Left lung (tissue), 4 donors: ENCODE measurements at regions not wholly inside any gene's neighbourhood (a gene's known extent, or its start where the extent isn't known, plus 50 kb on each side); places are given as distances from the start of the nearest gene placed in this dataset.
A peak's percentile ranks its signal among the peaks of the same experiment; 100 is the strongest.

ENCODE experiments used
- ATAC-seq: fragments of 200-7000 bp; cut with Tn5 transposase; one replicate; pipeline ENCODE4 v1.9.1; 2020; ENCODE audit warnings: moderate library complexity
- DNase-seq, 4 donors: peaks; one replicate each; pipeline ENCODE4 v3.0.0-alpha.2; 2013 to 2020
- H3K27ac ChIP-seq, 2 donors: fragments of 200-600 bp; sonication (generic) in 1 of 2; one replicate each; pipeline versions ENCODE4 v1.5.0 to v1.8.0; 2020 to 2021
- H3K27me3 ChIP-seq, 2 donors: fragments of 200-600 bp; sonication (generic) in 1 of 2; one replicate each; pipeline versions ENCODE4 v1.5.0 to v1.8.0; 2020 to 2021
- H3K36me3 ChIP-seq, 2 donors: fragments of 200-600 bp; sonication (generic) in 1 of 2; one replicate each; pipeline versions ENCODE4 v1.5.0 to v1.8.0; 2020 to 2021
- H3K4me1 ChIP-seq, 2 donors: fragments of 200-600 bp; one replicate each; pipeline ENCODE4 v1.8.0; 2021
- H3K4me3 ChIP-seq, 2 donors: fragments of 200-600 bp; sonication (generic) in 1 of 2; one replicate each; pipeline versions ENCODE4 v1.5.0 to v1.8.0; 2020 to 2021; ENCODE audit warnings: mild to moderate bottlenecking in 1 of 2
- H3K9me3 ChIP-seq, 2 donors: fragments of 200-600 bp; sonication (generic) in 1 of 2; one replicate each; pipeline versions ENCODE4 v1.5.0 to v1.8.0; 2020 to 2021
- intact Hi-C, 2 donors: fragments of 100-400 bp; cut with DNase I; formaldehyde crosslinking; loops; one replicate each; pipeline versions ENCODE4 v1.11.2 to v1.14.2; 2022
- TF ChIP-seq, protein P1 (sequence below), 2 donors: fragments of 200-600 bp; sonication (generic) in 1 of 2; IDR thresholded peaks; one replicate each; pipeline versions ENCODE4 v1.5.0 to v1.8.0; 2021; ENCODE audit warnings: antibody characterized with exemption in 2 of 2
- donor health status: DM: no; HTN: yes; CAD: no.
- donor health status: DM: no; HTN: no; CAD: no.

GRCh38 chr4:119684463-119684862 is 55.9 kb upstream of the PDE5A start:
- TF ChIP-seq, protein P1, sequence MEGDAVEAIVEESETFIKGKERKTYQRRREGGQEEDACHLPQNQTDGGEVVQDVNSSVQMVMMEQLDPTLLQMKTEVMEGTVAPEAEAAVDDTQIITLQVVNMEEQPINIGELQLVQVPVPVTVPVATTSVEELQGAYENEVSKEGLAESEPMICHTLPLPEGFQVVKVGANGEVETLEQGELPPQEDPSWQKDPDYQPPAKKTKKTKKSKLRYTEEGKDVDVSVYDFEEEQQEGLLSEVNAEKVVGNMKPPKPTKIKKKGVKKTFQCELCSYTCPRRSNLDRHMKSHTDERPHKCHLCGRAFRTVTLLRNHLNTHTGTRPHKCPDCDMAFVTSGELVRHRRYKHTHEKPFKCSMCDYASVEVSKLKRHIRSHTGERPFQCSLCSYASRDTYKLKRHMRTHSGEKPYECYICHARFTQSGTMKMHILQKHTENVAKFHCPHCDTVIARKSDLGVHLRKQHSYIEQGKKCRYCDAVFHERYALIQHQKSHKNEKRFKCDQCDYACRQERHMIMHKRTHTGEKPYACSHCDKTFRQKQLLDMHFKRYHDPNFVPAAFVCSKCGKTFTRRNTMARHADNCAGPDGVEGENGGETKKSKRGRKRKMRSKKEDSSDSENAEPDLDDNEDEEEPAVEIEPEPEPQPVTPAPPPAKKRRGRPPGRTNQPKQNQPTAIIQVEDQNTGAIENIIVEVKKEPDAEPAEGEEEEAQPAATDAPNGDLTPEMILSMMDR (IDR thresholded peaks at IDR 0.05) = no peak
- no peak overlapping the region for H3K27ac ChIP-seq
- DNase-seq = no peak
- no peaks in the 10 kb centered on the region for H3K27me3 ChIP-seq
- ATAC-seq = peak; percentile 39
- no peaks in the 10 kb centered on the region for H3K36me3 ChIP-seq
- H3K9me3 ChIP-seq = no peaks in the 10 kb centered on the region
- H3K4me1 ChIP-seq = peaks cover 4 to 6% of the 10 kb centered on the region in 2 donors
- no peak overlapping the region for H3K4me3 ChIP-seq
- intact Hi-C loops = no loop called here

GRCh38 chr4:119683518-119683917 is 54.9 kb upstream of the PDE5A start:
- intact Hi-C loops = no loop called here
- ATAC-seq (peak; percentile 91), DNase-seq (peak in 2 of 4 donors; percentile 65 to 68)
- TF ChIP-seq, protein P1 (IDR thresholded peaks at IDR 0.05) = no peak
- Histone ChIP-seq H3K4me1 (peaks cover 4 to 6% of the 10 kb centered on the region in 2 donors), H3K4me3 (no peak overlapping the region), H3K36me3 (no peaks in the 10 kb centered on the region), H3K27ac (no peak overlapping the region), H3K9me3 (no peaks in the 10 kb centered on the region), H3K27me3 (no peaks in the 10 kb centered on the region)

DNA sequence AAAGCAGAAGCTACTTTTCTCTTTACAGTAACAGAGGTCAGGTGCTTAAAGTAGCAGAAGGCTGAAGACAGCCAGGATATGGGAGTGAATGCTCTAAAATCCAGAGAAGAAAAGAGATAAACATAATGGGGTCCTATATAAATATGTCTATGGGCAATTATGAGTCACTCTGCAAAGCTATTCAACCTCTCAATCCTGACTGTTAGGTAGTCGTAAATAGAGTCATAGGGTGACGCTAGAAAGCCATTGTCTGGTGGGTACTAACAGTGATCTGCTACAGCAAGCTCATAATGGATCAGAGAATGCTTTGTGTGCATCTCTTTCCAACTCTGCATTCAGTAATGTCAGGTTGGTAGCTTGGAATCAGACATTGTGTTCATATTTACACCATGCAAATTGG is 53.5 kb upstream of the PDE5A start:
- H3K27ac ChIP-seq = no peak overlapping the region
- H3K4me3 ChIP-seq = no peak overlapping the region
- no peaks in the 10 kb centered on the region for H3K9me3 ChIP-seq
- H3K36me3 ChIP-seq = no peaks in the 10 kb centered on the region
- intact Hi-C loops = no loop called here
- ATAC-seq (no peak), DNase-seq (no peak)
- TF ChIP-seq, protein P1 (IDR thresholded peaks at IDR 0.05) = no peak
- H3K27me3 ChIP-seq = no peaks in the 10 kb centered on the region
- peaks cover 4 to 6% of the 10 kb centered on the region in 2 donors for H3K4me1 ChIP-seq

- no peak for DNase-seq
- peak; percentile 9 for ATAC-seq
- H3K9me3 ChIP-seq = no peaks in the 10 kb centered on the region
- H3K27ac ChIP-seq = no peak overlapping the region
- TF ChIP-seq, protein P1 (IDR thresholded peaks at IDR 0.05) = no peak
- H3K4me1 ChIP-seq = peaks cover 4 to 6% of the 10 kb centered on the region in 2 donors
- no peaks in the 10 kb centered on the region for H3K27me3 ChIP-seq
- intact Hi-C loops = no loop called here
- no peaks in the 10 kb centered on the region for H3K36me3 ChIP-seq
- no peak overlapping the region for H3K4me3 ChIP-seq
These were observed 50.6 kb upstream of the PDE5A start for GRCh38 chr4:119679251-119679650.

GRCh38 chr4:119678761-119679160 is 50.2 kb upstream of the PDE5A start:
- no peaks in the 10 kb centered on the region for H3K36me3 ChIP-seq
- H3K9me3 ChIP-seq = no peaks in the 10 kb centered on the region
- no peaks in the 10 kb centered on the region for H3K27me3 ChIP-seq
- ATAC-seq = no peak
- no peak for DNase-seq
- H3K27ac ChIP-seq = no peak overlapping the region
- peaks cover 4 to 6% of the 10 kb centered on the region in 2 donors for H3K4me1 ChIP-seq
- intact Hi-C loops = no loop called here
- TF ChIP-seq, protein P1 (IDR thresholded peaks at IDR 0.05) = no peak
- H3K4me3 ChIP-seq = no peak overlapping the region
